ENCODE measurements at regions not wholly inside any gene's neighbourhood (a gene's known extent, or its start where the extent isn't known, plus 50 kb on each side); places are given as distances from the start of the nearest gene placed in this dataset.

DNA sequence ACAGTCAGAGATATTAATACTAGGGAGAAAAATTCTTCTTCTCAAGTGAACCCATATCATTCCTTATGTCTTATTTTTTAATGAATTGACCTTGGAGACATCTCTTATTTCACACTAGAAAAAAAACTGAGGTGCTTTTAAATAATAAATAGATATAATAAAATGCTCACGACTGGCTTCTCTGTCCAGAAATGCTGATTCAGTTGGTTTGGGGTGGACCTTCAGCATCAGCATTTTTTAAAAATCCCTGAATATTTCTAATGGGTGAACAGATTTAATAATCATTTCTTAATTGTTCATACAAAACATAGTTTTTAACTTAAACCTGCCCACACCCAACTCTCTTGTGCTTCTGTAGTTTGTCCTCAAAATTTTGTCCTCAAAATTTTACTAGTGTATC, 283.9 kb downstream of the TECRL start:
- ChIA-PET POLR2A (ENCODE audit: unreplicated experiment) (no interaction called here), CTCF (no interaction called here)
- Histone ChIP-seq H3K14ac (replicated peaks; ENCODE audit: low read depth, low read length) (no peak overlapping the region), H4K20me1 (ENCODE audit: insufficient read depth, low read length) (no peaks in the 10 kb centered on the region), H3K56ac (ENCODE audit: extremely low read depth, insufficient read depth, low read length) (no peak overlapping the region), H3K9ac (ENCODE audit: low read depth, low read length) (no peak overlapping the region), H3K4me1 (ENCODE audit: control insufficient read depth, insufficient read depth, low read length) (no peaks in the 10 kb centered on the region), H3K4me2 (ENCODE audit: low read depth, low read length) (no peak overlapping the region), H3K36me3 (ENCODE audit: control insufficient read depth, insufficient read depth, low read length) (no peaks in the 10 kb centered on the region), H3K9me1 (ENCODE audit: insufficient read depth, low read length) (no peaks in the 10 kb centered on the region), H4K91ac (ENCODE audit: insufficient read depth, low read depth, low read length) (no peak overlapping the region), H2AK9ac (replicated peaks; ENCODE audit: low read depth, low read length, poor library complexity) (no peak overlapping the region), H3K9me3 (ENCODE audit: control insufficient read depth, insufficient read depth, low read length) (peaks cover 11% of the 10 kb centered on the region; the same call in 1 of the 2 replicates), H2AFZ (replicated peaks; ENCODE audit: low read length, poor library complexity) (no peak overlapping the region), H2AK5ac (ENCODE audit: low read depth, low read length) (no peak overlapping the region), H3K27ac (ENCODE audit: insufficient read depth, low read length) (no peak overlapping the region), H3K23ac (ENCODE audit: low read depth, low read length) (no peak overlapping the region), H2BK120ac (ENCODE audit: low read depth, low read length) (no peak overlapping the region), H2BK15ac (ENCODE audit: low read depth, low read length) (no peak overlapping the region), H3K18ac (ENCODE audit: low read depth, low read length) (no peak overlapping the region), H2BK5ac (ENCODE audit: low read depth, low read length, poor library complexity, severe bottlenecking) (no peak overlapping the region), H4K8ac (ENCODE audit: low read depth in 2 of 2, low read length in 2 of 2) (no peak overlapping the region), H2BK20ac (ENCODE audit: low read depth, low read length) (no peak overlapping the region), H4K5ac (ENCODE audit: low read depth, low read length) (no peak overlapping the region), H3K4me3 (ENCODE audit: insufficient read depth, low read depth, low read length) (no peak overlapping the region), H3K27me3 (ENCODE audit: control insufficient read depth, insufficient read depth, low read length) (no peaks in the 10 kb centered on the region), H3K79me1 (ENCODE audit: low read depth in 1 of 2, low read length in 2 of 2) (no peaks in the 10 kb centered on the region), H3K4ac (ENCODE audit: low read depth, low read length) (no peak overlapping the region)
- ATAC-seq (ENCODE audit: low read depth) (no peak), DNase-seq (no peak)
- no TSS peak for BruUV-seq (replicated peaks)
- WGBS, 2 experiments (ENCODE audit: extremely low coverage in 2 of 2, insufficient read length in 1 of 2) = no CpG with 5 or more reads among the region's 1 CpG
- TF ChIP-seq BHLHE40 (IDR thresholded peaks at IDR 0.05; ENCODE audit: low read depth, low read length) = no peak
- peak; percentile 54 for TF ChIP-seq MAFK (IDR thresholded peaks at IDR 0.05; ENCODE audit: low read depth, low read length)
- dilution Hi-C loops (cut with HindIII; ENCODE audit: low sequenced_read_pairs, unreplicated experiment) (no loop called here), in situ Hi-C loops (cut with MboI; ENCODE audit: low sequenced_read_pairs) (no loop called here), intact Hi-C loops (cut with micrococcal nuclease) (no loop called here)

Measured in IMR-90 (cell line).